SK-N-MC (cell line): ENCODE measurements at regions not wholly inside any gene's neighbourhood (a gene's known extent, or its start where the extent isn't known, plus 50 kb on each side); places are given as distances from the start of the nearest gene placed in this dataset.
"Not testable (repeated sequence)": the region's sequence is repeated elsewhere in the genome, so short reads cannot be mapped to it uniquely, and the experiment has no call there.

Source experiments
- DNase-seq: peaks from one replicate; pipeline ENCODE4 v3.0.0-alpha.2; 2011; ENCODE audit warnings: low read depth, low spot score
- H3K27ac ChIP-seq: fragments of 200-600 bp; sonication (generic); 2 replicates; pipeline ENCODE4 v1.5.1; 2016; ENCODE audit warnings: mixed run types
- H3K36me3 ChIP-seq: fragments of 200-600 bp; sonication (generic); 2 replicates; pipeline ENCODE4 v1.6.1; 2017; ENCODE audit warnings: antibody characterized with exemption, low read length, mixed read lengths; ENCODE audit not compliant: insufficient read depth
- H3K4me3 ChIP-seq: fragments of 200-600 bp; sonication (generic); 2 replicates; pipeline ENCODE4 v1.5.1; 2016
- H3K9ac ChIP-seq: fragments of 200-600 bp; sonication (generic); 2 replicates; pipeline ENCODE4 v1.8.0; 2017; ENCODE audit warnings: mixed run types, mixed read lengths; ENCODE audit not compliant: insufficient read length
- H3K9me3 ChIP-seq: fragments of 200-600 bp; sonication (generic); 2 replicates; pipeline ENCODE4 v1.6.1; 2017; ENCODE audit warnings: low read depth, mild to moderate bottlenecking, antibody characterized with exemption, low read length, moderate library complexity, mixed read lengths
- EZH2 ChIP-seq: fragments of 200-600 bp; sonication (generic); IDR thresholded peaks from one replicate; pipeline ENCODE4 v1.6.1; 2017; ENCODE audit warnings: antibody characterized with exemption
- FOXP2 ChIP-seq: optimal IDR thresholded peaks from 2 replicates; pipeline ENCODE3; 2011; ENCODE audit warnings: mild to moderate bottlenecking, moderate library complexity; ENCODE audit not compliant: insufficient read depth; ENCODE audit errors: extremely low read length, control extremely low read depth
- POLR2AphosphoS5 ChIP-seq: IDR thresholded peaks from 2 replicates; pipeline ENCODE4 v1.6.1; 2012; ENCODE audit warnings: mild to moderate bottlenecking, low read depth, low read length, borderline replicate concordance

- Histone ChIP-seq H3K4me3 (no peak overlapping the region), H3K27ac (no peak overlapping the region), H3K9me3 (no peaks in the 10 kb centered on the region), H3K36me3 (no peaks in the 10 kb centered on the region), H3K9ac (no peak overlapping the region)
- no peak for DNase-seq
- TF ChIP-seq POLR2AphosphoS5: no peak
- no peak for TF ChIP-seq FOXP2
- no peak for TF ChIP-seq EZH2
These were observed 140.9 kb downstream of the DLL1 start for GRCh38 chr6:170149681-170150589.

GRCh38 chr6:170148709-170149470 is 142.0 kb downstream of the DLL1 start:
- Histone ChIP-seq H3K4me3 (no peak overlapping the region), H3K27ac (no peak overlapping the region), H3K9me3 (no peaks in the 10 kb centered on the region), H3K36me3 (no peaks in the 10 kb centered on the region), H3K9ac (no peak overlapping the region)
- no peak for DNase-seq
- no peak for TF ChIP-seq POLR2AphosphoS5
- TF ChIP-seq EZH2: no peak
- no peak for TF ChIP-seq FOXP2

GRCh38 chr6:170147832-170148708 is 142.8 kb downstream of the DLL1 start:
- no peak for DNase-seq
- Histone ChIP-seq H3K36me3 (no peaks in the 10 kb centered on the region), H3K27ac (no peak overlapping the region), H3K9me3 (no peaks in the 10 kb centered on the region), H3K4me3 (no peak overlapping the region), H3K9ac (no peak overlapping the region)
- no peak for TF ChIP-seq EZH2
- no peak for TF ChIP-seq FOXP2
- no peak for TF ChIP-seq POLR2AphosphoS5

GRCh38 chr6:170147056-170147787 is 143.7 kb downstream of the DLL1 start:
- DNase-seq: no peak
- Histone ChIP-seq H3K4me3 (no peak overlapping the region), H3K9me3 (no peaks in the 10 kb centered on the region), H3K27ac (no peak overlapping the region), H3K9ac (no peak overlapping the region), H3K36me3 (no peaks in the 10 kb centered on the region)
- TF ChIP-seq FOXP2 (no peak), EZH2 (no peak), POLR2AphosphoS5 (no peak)

GRCh38 chr6:170146640-170147039 is 144.2 kb downstream of the DLL1 start:
- no peak overlapping the region for H3K27ac ChIP-seq
- no peak overlapping the region for H3K9ac ChIP-seq
- TF ChIP-seq EZH2 (no peak), POLR2AphosphoS5 (no peak), FOXP2 (no peak)

GRCh38 chr6:170146131-170146530 is 144.7 kb downstream of the DLL1 start:
- H3K9ac ChIP-seq, H3K36me3 ChIP-seq, H3K27ac ChIP-seq, H3K4me3 ChIP-seq, H3K9me3 ChIP-seq, DNase-seq: not testable (repeated sequence)

More at GRCh38 chr6:170146640-170147039, 144.2 kb downstream of the DLL1 start:
- H3K4me3 ChIP-seq: no peak overlapping the region
- H3K36me3 ChIP-seq: no peaks in the 10 kb centered on the region
- no peak for DNase-seq
- H3K9me3 ChIP-seq: no peaks in the 10 kb centered on the region

- not testable (repeated sequence) for H3K4me3 ChIP-seq, DNase-seq, H3K27ac ChIP-seq, H3K36me3 ChIP-seq, H3K9ac ChIP-seq, H3K9me3 ChIP-seq
These were observed 145.2 kb downstream of the DLL1 start for GRCh38 chr6:170145716-170146115.

GRCh38 chr6:170145272-170145592 is 145.6 kb downstream of the DLL1 start:
- no peak overlapping the region for H3K27ac ChIP-seq
- H3K36me3 ChIP-seq: no peaks in the 10 kb centered on the region
- H3K9ac ChIP-seq: no peak overlapping the region
- no peaks in the 10 kb centered on the region for H3K9me3 ChIP-seq
- no peak for DNase-seq
- H3K4me3 ChIP-seq: no peak overlapping the region
- TF ChIP-seq POLR2AphosphoS5: no peak
- no peak for TF ChIP-seq FOXP2
- TF ChIP-seq EZH2: no peak
